ENCODE measurements at regions not wholly inside any gene's neighbourhood (a gene's known extent, or its start where the extent isn't known, plus 50 kb on each side); places are given as distances from the start of the nearest gene placed in this dataset.

GRCh38 chr5:92906798-92907376 lies 674.1 kb downstream of the NR2F1-AS1 start:
- DNase-seq (ENCODE audit: low read depth) = no peak
- H3K4me3 ChIP-seq (replicated peaks; ENCODE audit: low read depth, low read length) = no peak overlapping the region
- TF ChIP-seq CTCF (IDR thresholded peaks at IDR 0.05; ENCODE audit: low read length, missing control alignments) = no peak

DNA sequence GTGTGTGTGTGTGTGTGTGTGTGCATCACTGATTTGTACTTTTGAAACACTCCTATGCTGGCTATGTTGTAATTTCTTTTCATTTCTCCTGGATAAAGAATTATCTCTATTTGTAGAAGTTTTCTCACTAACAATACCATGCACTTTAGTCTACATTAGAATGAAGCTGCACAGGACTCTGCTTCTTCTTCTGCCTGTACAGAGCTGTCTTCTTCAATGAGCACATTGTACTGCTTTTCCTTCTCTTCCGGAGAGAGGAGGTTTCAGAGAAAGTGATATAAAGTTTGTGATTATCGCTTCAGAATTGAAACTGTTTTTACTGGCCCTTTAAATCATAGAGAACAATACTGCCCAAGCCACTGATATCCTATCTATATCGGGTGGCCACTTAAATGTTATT lies 677.0 kb downstream of the NR2F1-AS1 start:
- DNase-seq (ENCODE audit: low read depth) = no peak
- no peak overlapping the region for H3K4me3 ChIP-seq (replicated peaks; ENCODE audit: low read depth, low read length)
- no peak for TF ChIP-seq CTCF (IDR thresholded peaks at IDR 0.05; ENCODE audit: low read length, missing control alignments)

- no peak overlapping the region for H3K4me3 ChIP-seq (replicated peaks; ENCODE audit: low read depth, low read length)
- DNase-seq (ENCODE audit: low read depth) = no peak
- no peak for TF ChIP-seq CTCF (IDR thresholded peaks at IDR 0.05; ENCODE audit: low read length, missing control alignments)
Observed at GRCh38 chr5:92899611-92900010, 681.4 kb downstream of the NR2F1-AS1 start.

- no peak for DNase-seq (ENCODE audit: low read depth)
- no peak for TF ChIP-seq CTCF (IDR thresholded peaks at IDR 0.05; ENCODE audit: low read length, missing control alignments)
- H3K4me3 ChIP-seq (replicated peaks; ENCODE audit: low read depth, low read length) = no peak overlapping the region
Observed at GRCh38 chr5:92896722-92897121, 684.3 kb downstream of the NR2F1-AS1 start.

DNA sequence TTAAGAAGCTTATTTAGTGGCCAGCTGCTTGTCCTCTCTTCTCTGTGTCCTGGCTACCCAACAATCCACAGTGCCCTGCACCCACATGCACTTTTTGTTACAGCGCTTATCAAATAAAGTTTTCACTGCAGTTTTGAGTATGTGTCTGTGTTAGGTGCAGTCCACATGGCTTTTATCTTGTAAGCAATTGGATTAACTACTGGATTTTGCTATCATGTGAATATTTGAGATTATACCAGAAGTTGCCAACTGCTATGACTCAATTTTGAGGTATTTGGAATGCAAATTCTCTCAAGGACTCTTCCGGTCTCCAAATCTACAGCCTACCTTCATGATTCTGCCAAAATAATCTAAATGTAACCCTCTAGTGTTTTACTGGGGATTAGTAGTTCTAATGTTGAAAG lies 690.2 kb downstream of the NR2F1-AS1 start:
- no peak overlapping the region for H3K4me3 ChIP-seq (replicated peaks; ENCODE audit: low read depth, low read length)
- no peak for TF ChIP-seq CTCF (IDR thresholded peaks at IDR 0.05; ENCODE audit: low read length, missing control alignments)
- DNase-seq (ENCODE audit: low read depth) = peak; percentile 50

DNA sequence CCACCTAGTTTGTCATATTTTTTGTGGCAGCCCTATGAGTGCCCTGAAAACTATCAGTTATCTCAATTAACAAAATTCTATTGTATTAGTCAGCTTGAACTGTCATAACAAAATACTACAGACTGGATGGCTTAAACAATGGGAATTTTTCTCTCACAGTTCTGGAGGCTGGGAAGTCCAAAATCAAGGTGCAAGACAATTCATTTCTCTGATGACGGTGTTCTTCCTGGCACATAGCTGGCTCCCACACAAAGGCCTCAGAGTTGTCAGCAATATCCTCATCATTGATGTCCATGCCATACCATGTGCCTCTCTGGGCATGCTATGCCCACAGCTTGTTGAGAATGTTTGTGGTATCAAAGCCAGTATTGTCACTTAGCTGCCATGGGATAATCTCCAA lies 691.9 kb downstream of the NR2F1-AS1 start:
- no peak for DNase-seq (ENCODE audit: low read depth)
- H3K4me3 ChIP-seq (replicated peaks; ENCODE audit: low read depth, low read length) = no peak overlapping the region
- no peak for TF ChIP-seq CTCF (IDR thresholded peaks at IDR 0.05; ENCODE audit: low read length, missing control alignments)

- TF ChIP-seq CTCF (IDR thresholded peaks at IDR 0.05; ENCODE audit: low read length, missing control alignments) = no peak
- no peak overlapping the region for H3K4me3 ChIP-seq (replicated peaks; ENCODE audit: low read depth, low read length)
- DNase-seq (ENCODE audit: low read depth) = no peak
Observed at GRCh38 chr5:92887254-92887653, 693.8 kb downstream of the NR2F1-AS1 start.
